Ectodermal cell (in vitro differentiated cells): ENCODE measurements at regions not wholly inside any gene's neighbourhood (a gene's known extent, or its start where the extent isn't known, plus 50 kb on each side); places are given as distances from the start of the nearest gene placed in this dataset.
"Not testable (repeated sequence)": the region's sequence is repeated elsewhere in the genome, so short reads cannot be mapped to it uniquely, and the experiment has no call there.

ENCODE experiments used
- H3K27ac ChIP-seq: 2 replicates; pipeline ENCODE4 v1.7.0; 2013; ENCODE audit warnings: mild to moderate bottlenecking, low read depth, low read length; ENCODE audit not compliant: insufficient read depth, poor library complexity, severe bottlenecking
- H3K27me3 ChIP-seq: 2 replicates; pipeline ENCODE4 v1.7.0; 2013; ENCODE audit warnings: mild to moderate bottlenecking, low read length; ENCODE audit not compliant: insufficient read depth, control insufficient read depth, poor library complexity, severe bottlenecking
- H3K36me3 ChIP-seq: one replicate; pipeline ENCODE4 v1.7.0; 2013; ENCODE audit warnings: low read length; ENCODE audit not compliant: control insufficient read depth, insufficient read depth
- H3K4me1 ChIP-seq: one replicate; pipeline ENCODE4 v1.7.0; 2013; ENCODE audit warnings: low read length; ENCODE audit not compliant: control insufficient read depth, insufficient read depth
- H3K4me3 ChIP-seq: 2 replicates; pipeline ENCODE4 v1.7.0; 2013; ENCODE audit warnings: low read depth, low read length, control low read depth; ENCODE audit not compliant: insufficient read depth
- H3K9me3 ChIP-seq: 2 replicates; pipeline ENCODE4 v1.7.0; 2013; ENCODE audit warnings: mild to moderate bottlenecking, low read length, moderate library complexity; ENCODE audit not compliant: control insufficient read depth
- WGBS, 2 experiments: methylation state at CpG; one replicate each; pipeline ENCODE4 v1.1.7; 2013; ENCODE audit warnings: missing lambda C conversion rate in 2 of 2; 5-methylcytosine and 5-hydroxymethylcytosine counted together

DNA sequence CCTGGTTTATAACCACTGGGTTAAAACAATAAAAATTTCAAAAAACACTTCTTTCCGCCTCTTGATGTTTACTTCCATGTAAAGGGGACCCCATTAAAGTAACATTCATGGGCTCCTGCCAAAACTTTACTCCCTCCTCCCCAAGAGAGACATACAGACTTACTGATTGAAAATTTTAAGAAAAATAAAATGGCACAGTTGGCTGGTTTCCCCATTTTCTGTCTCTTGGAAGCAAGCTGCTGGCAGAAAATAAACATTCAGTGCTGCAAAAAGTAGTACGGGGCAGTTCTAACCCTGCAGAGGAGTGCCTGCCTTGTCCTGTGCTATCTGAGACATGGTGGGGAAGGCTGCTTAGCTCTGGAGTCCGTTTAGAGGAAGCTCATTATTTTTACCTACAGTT, 187.3 kb upstream of the INTU start:
- Histone ChIP-seq H3K9me3 (no peaks in the 10 kb centered on the region), H3K27me3 (no peaks in the 10 kb centered on the region), H3K4me3 (no peak overlapping the region), H3K4me1 (no peaks in the 10 kb centered on the region), H3K36me3 (no peaks in the 10 kb centered on the region), H3K27ac (no peak overlapping the region)
- 89 to 93% methylated on average over 3 of the region's 3 CpGs for WGBS, 2 experiments

DNA sequence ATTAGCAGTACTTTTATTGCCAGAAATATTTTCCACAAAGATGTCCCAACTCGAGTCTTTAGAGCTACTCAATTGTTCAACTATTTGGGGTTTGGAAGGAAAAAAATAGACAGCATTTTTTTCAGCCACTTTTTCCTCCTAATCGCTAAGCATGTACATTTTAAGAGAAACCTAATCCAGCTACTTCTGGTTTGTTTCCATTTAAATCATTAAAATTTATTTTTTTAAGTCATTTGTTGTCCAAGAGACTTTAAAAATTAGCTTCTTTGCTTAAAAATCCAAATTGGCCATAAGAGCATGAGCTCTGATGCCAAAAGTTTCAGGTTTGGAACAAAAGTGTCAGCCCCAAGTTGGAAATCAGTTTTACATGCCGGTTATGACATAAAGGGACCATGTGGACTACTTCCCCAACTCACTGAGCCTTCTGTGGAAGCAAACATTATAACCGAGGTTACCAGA, 186.3 kb upstream of the INTU start:
- H3K4me3 ChIP-seq = no peak overlapping the region
- 93 to 94% methylated on average over 4 of the region's 4 CpGs for WGBS, 2 experiments
- H3K4me1 ChIP-seq = no peaks in the 10 kb centered on the region
- H3K36me3 ChIP-seq = no peaks in the 10 kb centered on the region
- no peak overlapping the region for H3K27ac ChIP-seq
- no peaks in the 10 kb centered on the region for H3K9me3 ChIP-seq
- no peaks in the 10 kb centered on the region for H3K27me3 ChIP-seq

DNA sequence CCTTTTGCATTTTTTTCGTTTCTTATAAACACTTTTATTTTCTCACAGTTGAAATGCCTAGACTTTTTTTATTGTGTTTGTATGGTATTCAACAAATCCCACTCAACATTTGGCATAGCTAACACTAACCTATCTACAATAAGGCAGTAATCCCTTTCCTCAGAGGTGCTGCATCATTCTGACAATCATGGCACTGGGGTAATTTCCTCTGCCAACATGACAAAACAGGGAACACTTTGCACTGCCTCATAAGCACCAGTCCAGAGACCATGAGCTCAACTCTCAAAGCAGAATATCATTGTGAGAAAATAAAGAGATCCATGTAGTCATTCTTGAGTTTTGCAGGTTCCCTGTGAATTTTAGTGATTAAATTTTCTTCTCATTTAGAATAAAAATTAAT, 183.8 kb upstream of the INTU start:
- Histone ChIP-seq H3K27ac (no peak overlapping the region), H3K27me3 (no peaks in the 10 kb centered on the region), H3K36me3 (no peaks in the 10 kb centered on the region), H3K4me3 (no peak overlapping the region), H3K9me3 (no peaks in the 10 kb centered on the region), H3K4me1 (no peaks in the 10 kb centered on the region)
- no CpG with 5 or more reads among the region's 1 CpG for WGBS, 2 experiments

DNA sequence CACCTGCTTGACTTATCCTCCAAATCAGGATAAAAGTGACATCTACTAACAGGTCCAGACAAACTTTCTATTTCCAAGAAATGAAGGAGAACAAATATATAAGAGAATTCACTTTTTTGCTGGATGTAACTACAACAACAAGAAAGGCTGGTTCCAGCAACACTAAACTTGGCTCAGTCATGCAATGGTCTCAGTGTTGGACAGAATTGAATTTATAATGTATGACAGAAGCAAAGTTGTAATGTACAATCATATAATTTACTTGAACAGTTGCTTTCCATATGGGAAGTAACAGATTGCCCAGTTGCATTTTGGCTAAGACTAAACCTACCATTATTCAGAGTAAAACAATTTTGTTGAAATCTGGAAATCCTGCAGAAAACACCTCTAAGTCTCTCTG, 183.3 kb upstream of the INTU start:
- Histone ChIP-seq H3K27ac (no peak overlapping the region), H3K27me3 (no peaks in the 10 kb centered on the region), H3K36me3 (no peaks in the 10 kb centered on the region), H3K9me3 (no peaks in the 10 kb centered on the region), H3K4me1 (no peaks in the 10 kb centered on the region), H3K4me3 (no peak overlapping the region)

DNA sequence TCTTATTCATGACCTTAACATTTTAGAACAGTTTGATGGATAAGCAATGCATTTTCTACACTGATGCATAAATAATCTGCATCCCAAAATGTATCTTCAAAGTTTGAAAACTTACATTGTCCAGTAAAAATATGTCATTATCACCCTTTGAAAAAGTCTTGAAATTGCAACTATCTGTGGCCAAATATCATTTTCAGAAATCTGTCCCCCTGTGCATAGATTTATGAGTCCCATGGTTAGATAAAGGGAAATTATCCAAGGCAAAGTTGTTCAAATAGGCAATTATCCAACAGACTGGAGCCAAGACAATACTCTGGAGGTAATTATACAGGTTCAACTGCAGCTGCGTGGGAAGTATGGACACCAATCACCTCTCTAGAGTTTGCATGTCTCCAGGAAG, 182.5 kb upstream of the INTU start:
- Histone ChIP-seq H3K4me3 (no peak overlapping the region), H3K36me3 (no peaks in the 10 kb centered on the region), H3K4me1 (no peaks in the 10 kb centered on the region), H3K9me3 (no peaks in the 10 kb centered on the region), H3K27ac (no peak overlapping the region), H3K27me3 (no peaks in the 10 kb centered on the region)
- WGBS, 2 experiments = 70 to 93% methylated on average over 1 of the region's 1 CpG

DNA sequence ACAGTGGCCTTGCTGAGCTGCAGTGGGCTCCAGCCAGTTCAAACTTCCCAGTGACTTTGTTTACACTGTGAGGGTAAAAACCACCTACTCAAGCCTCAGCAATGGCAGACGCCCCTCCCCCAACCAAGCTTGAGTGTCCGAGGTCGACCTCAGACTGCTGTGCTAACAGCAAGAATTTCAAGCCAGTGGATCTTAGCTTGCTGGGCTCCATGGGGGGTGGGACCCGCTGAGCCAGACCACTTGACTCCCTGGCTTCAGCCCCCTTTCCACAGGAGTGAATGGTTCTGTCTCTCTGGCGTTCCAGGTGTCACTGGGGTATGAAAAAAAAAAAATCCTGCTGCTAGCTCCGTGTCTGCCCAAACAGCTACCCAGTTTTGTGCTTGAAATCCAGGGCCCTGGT, 168.9 kb upstream of the INTU start:
- Histone ChIP-seq H3K36me3 (no peaks in the 10 kb centered on the region), H3K9me3 (no peaks in the 10 kb centered on the region), H3K27me3 (no peaks in the 10 kb centered on the region), H3K4me3 (no peak overlapping the region), H3K27ac (no peak overlapping the region), H3K4me1 (peaks cover 2% of the 10 kb centered on the region)
- 51 to 53% methylated on average over 6 of the region's 6 CpGs for WGBS, 2 experiments

DNA sequence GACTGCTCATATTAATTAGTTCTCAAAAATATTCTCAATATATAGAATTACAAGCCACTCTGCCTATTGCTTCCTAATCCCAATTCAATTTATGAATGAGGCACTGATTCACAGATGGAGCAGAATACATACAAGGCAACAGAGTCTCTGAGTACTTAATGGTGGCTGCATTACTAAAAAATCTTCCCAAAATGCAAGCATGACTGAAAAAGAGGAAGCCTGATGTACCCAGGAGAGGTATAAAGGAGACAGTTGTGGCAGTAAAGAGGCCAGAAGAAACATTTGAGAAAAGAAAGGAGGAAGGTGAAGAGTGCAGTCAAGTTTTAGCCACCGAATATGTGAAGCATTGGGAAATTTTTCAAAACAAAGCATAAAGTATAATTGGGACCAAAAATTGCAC, 163.2 kb upstream of the INTU start:
- H3K4me3 ChIP-seq = no peak overlapping the region
- no peaks in the 10 kb centered on the region for H3K36me3 ChIP-seq
- H3K4me1 ChIP-seq = no peaks in the 10 kb centered on the region
- 88 to 96% methylated on average over 1 of the region's 1 CpG for WGBS, 2 experiments
- peaks cover 5% of the 10 kb centered on the region for H3K9me3 ChIP-seq
- H3K27me3 ChIP-seq = no peaks in the 10 kb centered on the region
- no peak overlapping the region for H3K27ac ChIP-seq

DNA sequence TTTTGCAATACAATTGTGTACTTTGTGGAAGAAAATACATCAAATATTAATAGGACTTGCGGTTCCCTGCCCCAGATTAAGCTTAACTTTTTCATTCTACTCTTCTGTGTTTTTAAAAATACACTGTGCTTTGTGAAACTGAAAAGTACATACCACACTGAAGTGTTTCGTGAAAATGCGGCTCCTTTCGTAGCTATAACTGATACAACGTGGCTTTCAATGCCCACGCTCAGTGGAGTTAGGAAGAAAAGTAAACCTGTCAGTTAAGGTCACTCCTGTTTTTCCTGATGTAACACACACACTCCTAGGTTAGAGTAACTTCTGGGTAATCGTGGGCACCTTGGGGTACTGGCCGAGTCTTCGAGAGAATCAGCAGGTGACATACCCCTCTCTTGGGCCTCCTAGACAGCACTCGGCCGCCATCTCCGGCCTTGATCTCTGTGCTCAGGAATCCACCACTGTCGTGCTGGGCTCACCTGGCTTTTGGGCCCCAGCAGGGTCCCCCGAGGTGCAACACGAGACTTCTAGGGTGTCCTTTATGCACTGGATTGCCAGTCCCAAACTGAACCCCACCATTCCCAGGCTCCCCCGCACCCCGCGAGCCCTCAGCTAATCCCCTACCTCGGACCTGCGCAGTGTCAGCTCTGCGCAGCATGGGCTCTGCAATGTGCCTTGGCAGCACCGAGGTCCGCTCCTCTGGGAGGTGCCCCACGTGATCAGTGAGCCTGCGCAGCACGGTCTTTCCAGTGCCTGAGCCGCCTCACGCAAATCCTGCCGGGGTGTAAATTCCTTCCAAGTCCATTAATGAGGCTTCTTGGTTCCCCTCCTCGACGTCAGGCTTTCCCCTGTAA, 162.6 kb upstream of the INTU start:
- Histone ChIP-seq H3K27me3 (no peaks in the 10 kb centered on the region), H3K4me1 (no peaks in the 10 kb centered on the region), H3K27ac (no peak overlapping the region), H3K36me3 (no peaks in the 10 kb centered on the region), H3K9me3 (peaks cover 5% of the 10 kb centered on the region), H3K4me3 (no peak overlapping the region)
- WGBS, 2 experiments = 94 to 95% methylated on average over 31 of the region's 31 CpGs

DNA sequence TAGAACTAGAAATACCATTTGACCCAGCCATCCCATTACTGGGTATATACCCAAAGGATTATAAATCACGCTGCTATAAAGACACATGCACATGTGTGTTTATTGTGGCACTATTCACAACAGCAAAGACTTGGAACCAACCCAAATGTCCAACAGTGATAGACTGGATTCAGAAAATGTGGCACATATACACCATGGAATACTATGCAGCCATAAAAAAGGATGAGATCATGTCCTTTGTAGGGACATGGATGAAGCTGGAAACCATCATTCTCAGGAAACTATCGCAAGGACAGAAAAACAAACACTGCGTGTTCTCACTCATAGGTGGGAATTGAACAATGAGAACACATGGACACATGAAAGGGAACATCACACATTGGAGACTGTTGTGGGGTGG, 154.5 kb upstream of the INTU start:
- not testable (repeated sequence) for H3K9me3 ChIP-seq, H3K4me3 ChIP-seq, H3K27ac ChIP-seq, H3K27me3 ChIP-seq, H3K4me1 ChIP-seq, H3K36me3 ChIP-seq
- 91 to 98% methylated on average over 3 of the region's 3 CpGs for WGBS, 2 experiments

DNA sequence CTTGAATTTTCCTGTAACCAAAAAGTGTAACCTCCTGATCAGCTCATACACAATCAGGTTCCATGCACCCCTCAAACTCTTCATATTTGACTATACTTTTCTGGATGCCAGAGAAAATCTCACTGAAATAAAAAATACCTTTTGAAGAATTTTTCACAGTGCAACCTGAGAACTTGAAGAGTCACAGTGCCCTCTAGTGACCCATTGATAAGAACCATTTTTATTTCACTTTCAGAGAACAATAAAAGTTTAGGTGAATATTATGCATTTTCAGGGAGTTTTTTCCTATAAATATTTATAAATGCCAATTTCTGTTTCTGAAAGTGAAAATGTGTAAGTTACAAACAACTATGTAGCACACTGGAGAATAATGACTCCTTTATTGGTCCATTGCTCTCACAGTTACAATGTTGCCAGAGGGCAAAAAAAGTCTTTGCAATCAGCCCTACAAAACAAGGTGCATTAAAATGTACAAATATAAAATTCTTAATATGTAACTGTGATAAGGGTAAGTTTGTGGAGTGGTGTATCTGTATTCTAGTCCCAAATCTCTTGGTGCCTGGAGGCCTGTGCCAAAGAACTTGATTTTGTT, 153.6 kb upstream of the INTU start:
- Histone ChIP-seq H3K4me1 (no peaks in the 10 kb centered on the region), H3K27ac (no peak overlapping the region), H3K9me3 (no peaks in the 10 kb centered on the region), H3K4me3 (no peak overlapping the region), H3K36me3 (no peaks in the 10 kb centered on the region), H3K27me3 (no peaks in the 10 kb centered on the region)
